Spleen (tissue), 11 donors: ENCODE measurements at regions not wholly inside any gene's neighbourhood (a gene's known extent, or its start where the extent isn't known, plus 50 kb on each side); places are given as distances from the start of the nearest gene placed in this dataset.
"Not testable (repeated sequence)": the region's sequence is repeated elsewhere in the genome, so short reads cannot be mapped to it uniquely, and the experiment has no call there.

Source experiments
- DNase-seq: peaks from one replicate; pipeline ENCODE4 v3.0.0-alpha.2; 2020
- H3K27ac ChIP-seq, 8 donors: fragments of 200-600 bp; sonication (generic) in 7 of 8; 1 replicate in 4 of 8; 2 replicates in 4 of 8; pipeline versions ENCODE4 v1.5.0 to v1.8.0; 2016 to 2021; ENCODE audit warnings: inconsistent platforms in 4 of 8, mild to moderate bottlenecking in 4 of 8, moderate library complexity in 1 of 8
- H3K27me3 ChIP-seq, 7 donors: fragments of 200-600 bp; sonication (generic) in 6 of 7; replicated peaks in 1 of 7; 1 replicate in 4 of 7; 2 replicates in 3 of 7; pipeline versions ENCODE4 v1.5.0 to v1.8.0; 2016 to 2021; ENCODE audit warnings: inconsistent platforms in 3 of 7, mild to moderate bottlenecking in 1 of 7
- H3K36me3 ChIP-seq, 6 donors: fragments of 200-600 bp; sonication (generic) in 5 of 6; 1 replicate in 4 of 6; 2 replicates in 2 of 6; pipeline versions ENCODE4 v1.5.0 to v1.8.0; 2016 to 2021; ENCODE audit warnings: inconsistent platforms in 2 of 6
- H3K4me1 ChIP-seq, 6 donors: fragments of 200-600 bp; sonication (generic) in 5 of 6; 1 replicate in 3 of 6; 2 replicates in 3 of 6; pipeline versions ENCODE4 v1.5.0 to v1.8.0; 2016 to 2021; ENCODE audit warnings: inconsistent platforms in 3 of 6
- H3K4me3 ChIP-seq, 8 donors: fragments of 200-600 bp; sonication (generic) in 7 of 8; 1 replicate in 4 of 8; 2 replicates in 4 of 8; pipeline versions ENCODE4 v1.5.0 to v1.8.0; 2016 to 2021; ENCODE audit warnings: inconsistent platforms in 4 of 8, mild to moderate bottlenecking in 4 of 8, moderate library complexity in 2 of 8
- H3K9me3 ChIP-seq, 8 donors: fragments of 200-600 bp; sonication (generic) in 7 of 8; 1 replicate in 4 of 8; 2 replicates in 4 of 8; pipeline versions ENCODE4 v1.5.0 to v1.8.0; 2016 to 2021; ENCODE audit warnings: inconsistent platforms in 4 of 8
- CTCF ChIP-seq, 11 experiments: fragments of 200-600 bp in 7 of 11; fragments of 450-650 bp in 4 of 11; sonication (generic) in 4 of 11; IDR thresholded peaks in 8 of 11; conservative IDR thresholded peaks in 3 of 11; 1 replicate in 7 of 11; 2 replicates in 4 of 11; pipeline versions ENCODE4 v1.4.0 to v1.8.0; 2016 to 2021; ENCODE audit warnings: antibody characterized with exemption in 11 of 11, inconsistent platforms in 4 of 11, mild to moderate bottlenecking in 1 of 11
- POLR2A ChIP-seq, 3 donors: fragments of 450-650 bp; IDR thresholded peaks; one replicate each; pipeline ENCODE4 v1.5.1; 2017; ENCODE audit warnings: antibody characterized with exemption in 3 of 3, mild to moderate bottlenecking in 1 of 3
- POLR2AphosphoS5 ChIP-seq, 3 donors: sonication (generic); formaldehyde crosslinking; IDR thresholded peaks; one replicate each; pipeline ENCODE4 v1.5.1; 2017; ENCODE audit warnings: antibody characterized with exemption in 3 of 3
- WGBS, 5 donors: extraction: QIAGEN DNeasy Blood & Tissue Kit in 3 of 5; methylation state at CpG; one replicate each; pipeline versions ENCODE4 v1.1.5 to v1.1.7; 2013 to 2018; 5-methylcytosine and 5-hydroxymethylcytosine counted together
- intact Hi-C: fragments of 100-400 bp; cut with DNase I; formaldehyde crosslinking; loops from one replicate; pipeline ENCODE4 v1.15.0; 2023; ENCODE audit warnings: low total_unique reads
- donor health status: healthy with polysubstance abuse.
- donor health status: DM: no; HTN: no; CAD: no; lungs with moderate emphysema.
- donor health status: DM: no; HTN: no; CAD: no.
- donor health status: Bipolar disorder and iron deficiency.
- donor health status: healthy.
- donor health status: DM: no; HTN: no; CAD: no.
- donor health status: DM: yes; HTN: yes; CAD: no.

- H3K27ac ChIP-seq = no peak overlapping the region
- WGBS, 5 donors = 41 to 62% (median 51%) methylated on average over 1 of the region's 1 CpG
- H3K4me3 ChIP-seq = no peak overlapping the region
- no peaks in the 10 kb centered on the region for H3K36me3 ChIP-seq
- no peaks in the 10 kb centered on the region for H3K4me1 ChIP-seq
- intact Hi-C loops = loop anchor here (10.0 kb wide), 2 partner anchors 344 to 534 kb away; no protein-coding TSS in a partner anchor
- no peaks in the 10 kb centered on the region for H3K27me3 ChIP-seq
- DNase-seq = no peak
- no peak for TF ChIP-seq CTCF (IDR thresholded peaks at IDR 0.05 in 8 of 11, conservative IDR thresholded peaks at IDR 0.05 in 3 of 11)
- no peak for TF ChIP-seq POLR2AphosphoS5 (IDR thresholded peaks at IDR 0.05)
- no peak for TF ChIP-seq POLR2A (IDR thresholded peaks at IDR 0.05)
- H3K9me3 ChIP-seq = no peaks in the 10 kb centered on the region
Measured at GRCh38 chr7:82578430-82578829, 134.9 kb upstream of the CACNA2D1 start.

- Histone ChIP-seq H3K9me3 (no peaks in the 10 kb centered on the region), H3K27ac (no peak overlapping the region), H3K27me3 (no peaks in the 10 kb centered on the region), H3K36me3 (no peaks in the 10 kb centered on the region), H3K4me1 (peaks cover 0 to 8% (median 0%) of the 10 kb centered on the region in 6 donors), H3K4me3 (no peak overlapping the region)
- intact Hi-C loops = loop anchor here (5.0 to 10.0 kb wide), 3 partner anchors 338 to 1090 kb away; no protein-coding TSS in a partner anchor
- peak; percentile 80 for DNase-seq
- no peak for TF ChIP-seq POLR2A (IDR thresholded peaks at IDR 0.05)
- TF ChIP-seq POLR2AphosphoS5 (IDR thresholded peaks at IDR 0.05) = no peak
- TF ChIP-seq CTCF (IDR thresholded peaks at IDR 0.05 in 8 of 11, conservative IDR thresholded peaks at IDR 0.05 in 3 of 11) = peak; percentile 33 to 81 (median 72)
- WGBS, 5 donors = 2 to 6% (median 3%) methylated on average over 9 of the region's 9 CpGs
Measured at GRCh38 chr7:82572195-82572880, 128.8 kb upstream of the CACNA2D1 start.

- H3K4me1 ChIP-seq, H3K4me3 ChIP-seq, H3K9me3 ChIP-seq, H3K27ac ChIP-seq, H3K27me3 ChIP-seq, H3K36me3 ChIP-seq, DNase-seq: not testable (repeated sequence)
- intact Hi-C loops = loop anchor here (5.0 to 10.0 kb wide), 3 partner anchors 336 to 1089 kb away; no protein-coding TSS in a partner anchor
- 77 to 91% (median 84%) methylated on average over 4 of the region's 4 CpGs for WGBS, 5 donors
Measured at GRCh38 chr7:82571047-82571446, 127.5 kb upstream of the CACNA2D1 start.

GRCh38 chr7:82567841-82568240, 124.3 kb upstream of the CACNA2D1 start:
- Histone ChIP-seq H3K4me1 (peaks cover 0 to 8% (median 0%) of the 10 kb centered on the region in 6 donors), H3K9me3 (no peaks in the 10 kb centered on the region), H3K36me3 (no peaks in the 10 kb centered on the region), H3K27me3 (no peaks in the 10 kb centered on the region), H3K4me3 (no peak overlapping the region), H3K27ac (no peak overlapping the region)
- WGBS, 5 donors = 76 to 83% (median 80%) methylated on average over 2 of the region's 2 CpGs
- TF ChIP-seq CTCF (IDR thresholded peaks at IDR 0.05 in 8 of 11, conservative IDR thresholded peaks at IDR 0.05 in 3 of 11) = no peak
- no peak for TF ChIP-seq POLR2AphosphoS5 (IDR thresholded peaks at IDR 0.05)
- TF ChIP-seq POLR2A (IDR thresholded peaks at IDR 0.05) = no peak
- DNase-seq = no peak
- intact Hi-C loops = no loop called here
